GM12892 (cell line): ENCODE measurements at regions not wholly inside any gene's neighbourhood (a gene's known extent, or its start where the extent isn't known, plus 50 kb on each side); places are given as distances from the start of the nearest gene placed in this dataset.

ENCODE experiments used
- POLR2A ChIP-seq: IDR thresholded peaks from 2 replicates; pipeline ENCODE4 v1.6.1; 2011; ENCODE audit warnings: low read depth, low read length, control low read depth
- POLR2AphosphoS5 ChIP-seq: IDR thresholded peaks from 2 replicates; pipeline ENCODE4 v1.6.1; 2011; ENCODE audit warnings: low read depth, low read length, control low read depth
- TAF1 ChIP-seq: IDR thresholded peaks from 2 replicates; pipeline ENCODE4 v1.6.1; 2011; ENCODE audit warnings: low read depth, mild to moderate bottlenecking, control low read depth, low read length, borderline replicate concordance

DNA sequence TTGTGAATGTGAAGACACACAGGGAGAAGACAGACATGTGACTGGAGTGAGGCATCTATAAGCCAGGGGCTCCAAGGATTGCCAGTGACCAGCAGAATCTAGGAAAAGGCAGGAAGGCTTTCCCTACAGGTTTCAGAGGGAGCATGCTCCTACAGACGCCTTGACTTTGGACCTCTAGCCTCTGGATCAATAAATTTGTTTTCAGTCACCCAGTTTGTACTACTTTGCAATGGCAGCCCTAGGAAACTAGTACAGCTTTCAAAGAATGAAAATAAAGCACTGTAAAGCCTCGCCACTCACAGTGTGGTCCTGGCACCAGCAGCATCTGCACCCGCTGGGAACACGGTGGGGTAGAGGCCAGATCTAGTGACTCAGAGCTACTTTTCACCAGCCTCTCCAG lies 510.0 kb downstream of the LTN1 start:
- no peak for TF ChIP-seq POLR2AphosphoS5
- no peak for TF ChIP-seq POLR2A
- no peak for TF ChIP-seq TAF1
